Keratinocyte (primary cell): ENCODE measurements at regions not wholly inside any gene's neighbourhood (a gene's known extent, or its start where the extent isn't known, plus 50 kb on each side); places are given as distances from the start of the nearest gene placed in this dataset.

Experiments
- CTCF ChIP-seq, 3 experiments: IDR thresholded peaks in 1 of 3; conservative IDR thresholded peaks in 1 of 3; optimal IDR thresholded peaks in 1 of 3; 2 replicates in 2 of 3; 3 replicates in 1 of 3; pipeline versions ENCODE3 to v1.5.1; 2011; ENCODE audit warnings: low read length in 3 of 3, mild to moderate bottlenecking in 3 of 3, moderate library complexity in 2 of 3, control low read depth in 1 of 3, inconsistent platforms in 1 of 3; ENCODE audit not compliant: insufficient read depth in 2 of 3; ENCODE audit errors: extremely low read depth in 1 of 3
- EZH2 ChIP-seq: IDR thresholded peaks from one replicate; pipeline ENCODE4 v1.6.1; 2012; ENCODE audit warnings: inconsistent platforms, mild to moderate bottlenecking, low read length, moderate library complexity

- no peak for TF ChIP-seq CTCF (optimal IDR thresholded peaks at IDR 0.05 in 1 of 3, IDR thresholded peaks at IDR 0.05 in 1 of 3, conservative IDR thresholded peaks at IDR 0.05 in 1 of 3; ENCODE audit: extremely low read depth in 1 of 3, insufficient read depth in 2 of 3, low read length in 3 of 3)
- no peak for TF ChIP-seq EZH2
These were observed 145.7 kb upstream of the MYCN start for GRCh38 chr2:15794608-15795134.
